Activated CD4-positive, CD25-positive, alpha-beta regulatory T cell treated with anti-CD3 and anti-CD28 coated beads, Interleukin-2, amount 50 U/mL, for 24 hours (primary cell): ENCODE measurements at regions not wholly inside any gene's neighbourhood (a gene's known extent, or its start where the extent isn't known, plus 50 kb on each side); places are given as distances from the start of the nearest gene placed in this dataset.
"Not testable (repeated sequence)": the region's sequence is repeated elsewhere in the genome, so short reads cannot be mapped to it uniquely, and the experiment has no call there.

Experiments
- ATAC-seq, 2 donors: fragments of 150-1000 bp; cut with Tn5 transposase; one replicate each; pipeline ENCODE4 v1.10.0; 2021; ENCODE audit warnings: mild to moderate bottlenecking in 1 of 2, moderate library complexity in 1 of 2

DNA sequence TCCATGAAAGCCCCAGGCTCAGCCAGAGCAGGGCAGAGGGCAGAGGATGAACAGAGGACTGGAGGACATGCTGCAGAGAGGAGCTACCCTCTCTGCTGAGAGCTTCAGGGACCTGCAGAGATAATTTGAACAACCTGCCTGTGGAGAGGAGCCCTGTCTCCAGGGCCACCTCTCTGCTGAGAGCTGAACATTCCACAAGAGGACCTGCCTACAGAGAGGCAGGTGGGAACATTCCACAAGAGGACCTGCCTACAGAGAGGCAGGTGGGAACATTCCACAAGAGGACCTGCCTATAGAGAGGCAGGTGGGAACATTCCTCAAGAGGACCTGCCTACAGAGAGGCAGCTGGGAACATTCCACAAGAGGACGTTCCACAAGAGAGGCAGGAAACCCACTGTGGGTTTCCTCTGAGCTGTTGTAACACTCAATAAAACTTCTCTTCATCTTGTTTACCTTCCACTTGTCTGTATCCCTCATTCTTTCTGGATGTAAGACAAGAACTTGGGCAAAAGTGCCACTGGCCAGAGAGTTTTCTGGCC, 551.9 kb upstream of the CA10 start:
- no peak for ATAC-seq

DNA sequence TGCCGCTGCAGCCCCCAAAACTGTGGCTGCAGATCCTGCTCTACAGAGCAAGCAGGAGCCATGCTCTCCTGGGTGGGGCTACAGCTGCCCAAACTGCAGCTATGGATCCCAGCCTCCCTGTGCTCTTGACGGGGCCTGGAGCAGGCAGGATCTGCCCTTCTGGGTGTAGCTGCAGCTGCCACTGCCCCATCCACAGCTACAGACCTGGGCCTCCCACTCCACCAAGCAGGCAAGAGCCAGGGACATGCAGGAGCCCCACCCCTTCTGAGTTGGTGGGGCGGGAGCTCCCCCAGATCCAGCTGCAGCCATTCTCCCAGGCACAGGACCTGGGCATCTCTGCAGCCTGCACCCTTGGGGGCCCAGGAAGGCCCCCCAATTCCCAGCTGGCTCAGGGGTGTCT, 551.2 kb upstream of the CA10 start:
- ATAC-seq: no peak

DNA sequence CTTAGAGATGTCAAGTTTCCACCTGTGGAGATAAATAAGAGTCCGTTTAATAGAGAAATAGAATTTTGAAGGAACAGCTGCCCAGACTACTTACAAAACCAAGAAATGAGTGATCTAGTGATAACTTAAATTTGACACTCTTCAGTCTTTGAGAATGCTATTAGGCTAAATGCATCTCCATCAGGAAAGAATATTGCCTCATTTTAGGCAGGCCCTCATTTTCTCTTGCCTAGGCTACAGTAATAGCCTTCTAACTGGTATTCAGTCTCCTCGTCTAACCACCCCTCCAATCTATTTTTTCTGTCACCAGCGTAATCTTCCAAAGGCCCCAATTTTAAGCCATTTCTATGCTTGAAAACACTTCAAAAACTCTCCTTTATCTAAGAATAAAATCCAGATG, 537.8 kb upstream of the CA10 start:
- no peak for ATAC-seq

DNA sequence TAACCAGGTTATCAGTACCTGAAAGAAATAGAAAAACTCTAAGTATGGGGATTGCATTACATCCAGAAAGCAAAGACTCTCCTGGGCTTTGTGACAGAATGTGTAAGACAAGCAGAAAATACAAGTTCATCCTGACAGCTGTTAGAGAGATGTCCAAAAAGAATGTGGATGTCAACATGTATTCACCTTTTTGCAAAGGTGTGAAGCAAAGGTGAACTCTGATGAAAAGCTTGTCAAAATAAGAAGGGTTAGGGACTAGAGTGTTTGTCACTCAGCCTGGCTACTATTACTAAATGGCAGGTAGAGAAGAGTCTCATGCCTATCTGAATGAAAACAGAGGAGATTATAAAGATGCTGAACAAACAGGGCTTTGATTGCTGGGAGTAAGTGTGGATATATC, 527.6 kb upstream of the CA10 start:
- no peak for ATAC-seq

DNA sequence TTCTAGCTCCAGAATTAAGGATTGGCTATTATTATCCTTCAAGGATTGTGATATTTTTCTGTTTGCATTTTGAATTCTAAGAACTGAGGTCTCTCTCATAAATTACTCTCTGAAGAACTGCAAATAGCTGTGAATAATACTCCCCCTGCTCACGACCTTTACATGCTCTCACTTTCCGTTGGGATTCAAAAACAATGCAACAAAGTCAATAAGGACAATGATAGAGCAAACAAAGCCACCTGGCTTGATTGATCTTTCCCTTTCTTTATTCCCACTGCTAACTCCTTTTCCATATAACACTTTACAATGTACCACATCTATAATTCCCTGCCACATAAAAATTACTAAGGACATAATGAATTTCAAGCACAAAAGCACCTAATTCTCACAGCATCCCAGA, 523.0 kb upstream of the CA10 start:
- ATAC-seq: no peak

DNA sequence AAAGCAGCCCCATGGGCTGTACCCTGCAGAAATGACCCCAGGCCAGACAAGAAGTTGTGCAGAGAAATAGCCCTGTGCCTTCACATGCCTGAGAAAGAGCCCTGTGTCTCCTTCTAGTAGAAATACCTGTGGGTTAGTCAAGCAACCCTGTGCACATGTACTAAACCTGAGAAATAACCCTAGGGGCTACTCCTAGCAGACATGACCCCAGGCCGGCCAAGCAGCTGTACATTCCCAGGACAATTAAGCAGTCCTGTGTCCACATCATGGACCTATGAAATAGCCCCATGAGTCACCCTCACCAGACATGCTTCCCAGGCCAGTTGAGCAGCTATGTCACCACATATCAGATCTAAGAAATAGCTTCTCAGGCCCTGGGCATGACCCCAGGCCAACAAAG, 519.7 kb upstream of the CA10 start:
- no peak for ATAC-seq

DNA sequence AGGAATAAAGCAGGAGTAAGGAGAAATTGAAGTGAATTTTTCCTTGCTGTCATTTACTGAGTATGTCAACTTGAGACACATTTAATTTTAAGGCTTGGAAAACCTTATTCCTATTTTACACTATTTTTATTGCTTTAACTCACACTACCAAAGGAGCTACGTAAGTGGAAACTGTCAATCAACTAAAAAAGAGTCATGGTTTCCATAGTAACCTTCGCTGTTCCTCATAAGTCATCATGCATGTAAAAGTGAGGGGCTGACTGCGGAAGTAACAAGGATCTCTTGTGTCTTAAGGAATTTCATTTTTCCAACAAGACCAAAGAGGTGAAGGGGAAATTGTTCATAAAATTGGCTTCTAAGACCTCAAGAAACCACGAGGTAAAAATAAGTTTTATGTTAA, 516.2 kb upstream of the CA10 start:
- ATAC-seq: no peak

DNA sequence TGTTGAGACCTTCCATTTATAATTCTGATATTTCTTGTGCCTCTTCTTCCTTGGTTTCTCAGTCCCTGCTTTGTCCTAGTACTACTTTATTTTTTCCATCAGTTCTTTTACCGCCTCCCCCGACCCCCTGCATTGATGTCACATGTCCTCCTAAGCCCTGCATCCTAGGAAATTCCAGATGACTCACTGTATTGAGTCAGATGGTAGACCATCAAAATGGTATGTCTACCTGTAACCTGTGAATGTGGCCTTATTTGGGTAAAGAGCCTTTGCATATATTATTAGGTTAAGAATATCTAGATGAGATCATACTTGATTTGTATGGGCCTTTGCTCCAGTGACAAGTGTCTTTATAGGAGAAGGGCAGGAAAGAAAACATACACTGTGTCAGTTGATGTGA, 515.3 kb upstream of the CA10 start:
- no peak for ATAC-seq

DNA sequence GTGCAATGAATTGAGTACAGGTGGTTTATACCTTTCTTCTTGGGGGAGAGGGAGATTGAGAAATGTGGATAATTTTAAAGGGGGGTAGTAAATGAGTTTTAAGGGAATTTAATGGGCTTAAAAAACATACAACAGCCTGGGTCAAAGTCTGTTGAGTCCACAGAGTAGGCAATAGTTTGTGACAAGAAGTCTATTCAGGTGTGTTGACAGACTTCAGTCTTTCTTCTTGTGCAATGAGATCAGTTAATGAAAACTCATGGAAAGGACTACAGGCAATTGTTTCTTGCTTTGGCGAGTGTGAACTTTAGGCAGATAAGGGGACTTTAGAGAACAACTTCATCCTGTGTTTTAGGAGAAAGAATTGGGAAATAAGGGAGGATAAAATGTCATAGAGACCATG, 507.8 kb upstream of the CA10 start:
- ATAC-seq: no peak

DNA sequence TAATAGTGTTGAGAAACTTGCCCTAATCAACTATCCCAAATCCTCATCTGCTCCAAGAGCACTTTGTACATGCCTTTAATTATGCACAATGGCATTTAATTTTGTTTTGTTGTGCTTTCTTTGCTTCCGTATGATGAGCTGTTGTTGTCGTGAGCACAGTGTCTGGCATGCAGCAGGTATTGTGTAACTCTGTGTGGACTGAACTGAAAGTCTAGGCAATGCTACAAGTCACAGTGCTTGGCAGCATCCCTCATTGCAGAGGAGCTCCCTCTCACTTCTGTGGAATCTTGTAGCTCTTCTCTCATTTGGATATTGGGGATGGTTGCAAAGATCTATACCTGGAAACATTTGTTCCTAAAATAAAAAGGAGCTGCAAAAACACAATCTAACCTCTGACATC, 502.2 kb upstream of the CA10 start:
- ATAC-seq: no peak

DNA sequence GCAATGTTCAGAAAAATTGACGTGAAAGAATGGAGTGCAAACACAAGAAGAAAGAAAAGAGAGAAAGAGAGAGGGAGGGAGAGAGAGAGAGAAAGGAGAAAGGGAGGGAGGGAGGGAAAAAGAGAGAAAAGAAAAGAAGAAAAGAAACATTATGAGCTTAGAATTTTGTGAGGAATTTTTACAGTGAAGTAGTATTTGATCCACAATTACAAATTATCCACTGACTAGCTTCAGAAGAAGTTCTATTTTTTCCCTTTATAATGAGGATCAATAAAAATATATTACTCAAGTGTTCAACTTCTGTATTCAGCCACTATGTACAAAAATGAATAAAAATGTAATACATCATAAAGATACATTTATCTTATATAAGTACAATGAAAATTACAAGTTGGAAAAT, 494.5 kb upstream of the CA10 start:
- no peak for ATAC-seq

DNA sequence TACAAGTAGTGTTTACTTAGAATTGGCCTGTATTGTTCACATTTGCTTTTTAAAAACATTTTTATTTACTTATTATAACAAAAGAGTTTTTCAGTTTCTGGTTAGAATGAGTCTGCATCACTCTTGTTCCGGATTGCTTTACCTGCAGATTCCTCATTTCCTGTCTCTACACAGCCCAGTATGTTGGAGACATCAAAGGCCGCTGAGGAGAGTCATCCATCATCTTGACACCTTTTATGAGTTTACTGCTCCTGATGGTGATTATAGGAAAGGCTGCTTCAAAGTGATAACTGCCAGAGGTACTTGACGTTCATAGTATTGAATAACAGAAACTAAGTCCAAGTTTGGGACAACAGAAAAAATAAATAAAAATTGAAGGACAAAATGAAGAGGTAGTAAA, 490.5 kb upstream of the CA10 start:
- ATAC-seq: no peak

DNA sequence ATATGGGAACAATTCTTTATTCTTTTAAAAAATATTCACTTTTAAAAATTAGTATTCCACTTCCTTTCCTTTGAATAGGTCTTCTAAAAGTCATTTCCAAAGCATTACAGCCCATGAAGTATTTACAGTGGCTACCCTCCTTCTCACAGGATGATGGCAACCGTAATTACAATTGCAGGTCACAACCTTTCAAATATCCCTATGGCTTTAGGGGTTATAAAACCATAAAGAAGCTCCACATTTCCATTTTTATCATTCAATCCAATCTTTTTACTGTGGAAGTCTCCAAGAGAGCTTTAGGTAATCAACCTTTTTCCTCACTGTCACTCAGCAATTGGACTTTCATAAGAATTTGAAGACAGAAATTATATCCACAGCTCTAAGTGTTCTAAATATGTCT, 488.9 kb upstream of the CA10 start:
- ATAC-seq: no peak

DNA sequence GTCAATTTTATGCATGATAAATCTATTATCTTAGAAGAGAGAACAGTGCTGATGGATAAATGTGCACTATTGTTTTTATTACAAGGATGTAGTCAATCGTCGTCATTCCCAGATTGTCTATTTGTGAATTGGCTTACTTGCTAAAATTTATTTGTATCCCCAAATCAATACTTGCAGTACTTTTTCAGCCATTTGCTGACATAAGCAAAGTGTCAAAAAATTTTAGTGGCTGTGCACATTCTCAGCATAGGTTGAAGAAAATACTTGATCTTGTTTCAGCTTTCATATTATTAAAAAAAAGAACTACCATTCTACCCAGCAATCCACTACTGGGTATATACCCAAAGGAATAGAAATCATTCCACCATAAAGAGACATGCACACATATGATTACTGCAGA, 477.9 kb upstream of the CA10 start:
- ATAC-seq: no peak

DNA sequence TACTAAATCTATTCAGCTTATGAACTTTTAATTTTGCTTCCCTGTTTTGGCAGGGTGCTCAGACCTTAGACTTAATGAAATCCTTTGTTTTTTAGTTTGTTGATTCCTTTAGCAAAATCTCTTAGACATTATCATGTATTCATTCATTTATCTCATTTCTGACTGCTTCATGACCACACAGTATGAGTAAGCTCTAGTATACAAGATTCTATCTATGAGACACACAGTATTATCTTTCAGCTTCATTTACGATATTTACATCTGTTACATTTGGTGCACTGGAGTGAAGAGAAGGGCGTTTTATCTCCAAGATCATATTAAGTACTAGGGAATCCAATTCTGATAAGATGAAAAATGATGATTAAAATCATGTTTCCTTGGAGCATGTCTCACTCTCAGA, 448.1 kb upstream of the CA10 start:
- ATAC-seq: no peak

DNA sequence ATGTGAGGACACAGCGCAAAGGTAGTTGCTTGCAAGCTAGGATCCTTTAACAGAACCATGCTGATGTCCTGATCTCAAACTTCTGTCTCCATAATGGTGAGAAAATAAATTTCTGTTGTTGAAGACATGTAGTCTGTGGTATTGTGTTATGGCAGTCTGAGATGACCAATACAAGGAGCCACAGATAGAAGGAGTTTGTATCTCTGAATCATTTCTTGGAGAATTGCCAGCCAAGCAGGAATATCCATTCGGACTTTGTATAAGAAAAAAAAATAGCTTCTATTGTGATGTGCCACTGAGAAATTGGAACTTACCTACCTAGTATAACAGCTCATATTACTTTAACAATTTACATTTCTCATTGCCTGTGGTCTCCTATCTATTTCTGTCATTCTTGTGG, 447.6 kb upstream of the CA10 start:
- ATAC-seq: no peak

DNA sequence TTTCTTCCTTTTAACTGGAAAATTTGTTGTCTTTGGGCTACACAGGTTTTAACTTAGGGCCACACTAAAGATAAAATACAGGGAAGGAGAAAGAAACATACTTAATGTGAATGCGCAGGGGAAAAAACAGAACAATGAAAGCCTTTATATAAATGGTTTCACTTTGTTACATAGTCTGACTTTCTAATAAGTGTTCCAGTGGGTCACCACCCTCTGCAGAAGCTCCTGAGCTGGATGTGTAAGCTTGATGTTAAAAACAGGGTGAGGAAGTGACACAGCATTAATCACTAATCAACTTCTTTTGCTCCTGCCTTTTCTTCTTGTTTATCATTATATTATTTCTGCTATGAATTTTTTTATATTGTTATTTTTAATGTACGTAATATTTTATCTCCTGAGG, 445.6 kb upstream of the CA10 start:
- ATAC-seq: no peak

DNA sequence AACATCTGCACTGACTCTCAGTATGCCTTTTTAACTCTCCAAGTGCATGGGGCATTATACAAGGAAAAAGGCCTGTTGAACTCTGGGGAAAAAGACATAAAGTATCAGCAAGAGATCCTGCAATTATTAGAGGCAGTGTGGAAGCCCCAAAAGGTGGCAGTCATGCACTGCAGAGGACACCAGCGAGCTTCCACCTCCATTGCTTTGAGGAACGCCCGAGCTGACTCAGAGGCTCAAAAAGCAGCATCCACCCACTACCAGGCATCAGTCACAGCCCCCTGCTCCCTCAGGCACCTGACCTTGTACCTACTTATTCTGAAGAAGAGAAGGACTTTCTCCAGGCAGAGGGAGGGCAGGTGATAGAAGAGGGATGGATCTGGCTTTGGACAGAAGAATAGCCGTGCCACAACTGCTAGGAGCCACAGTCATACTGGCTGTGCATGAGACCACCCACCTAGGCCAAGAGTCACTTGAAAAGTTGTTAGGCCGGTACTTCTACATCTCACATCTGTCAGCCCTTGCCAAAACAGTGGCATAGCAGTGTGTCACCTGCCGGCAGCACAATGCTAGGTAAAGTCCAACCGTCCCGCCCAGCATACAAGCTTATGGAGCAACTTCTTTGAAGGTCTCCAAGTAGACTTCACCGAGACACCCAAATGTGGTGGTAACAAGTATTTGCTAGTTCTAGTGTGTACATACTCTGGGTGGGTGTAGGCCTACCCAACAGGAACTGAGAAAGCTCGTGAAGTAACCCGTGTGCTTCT, 439.1 kb upstream of the CA10 start:
- ATAC-seq: not testable (repeated sequence)

DNA sequence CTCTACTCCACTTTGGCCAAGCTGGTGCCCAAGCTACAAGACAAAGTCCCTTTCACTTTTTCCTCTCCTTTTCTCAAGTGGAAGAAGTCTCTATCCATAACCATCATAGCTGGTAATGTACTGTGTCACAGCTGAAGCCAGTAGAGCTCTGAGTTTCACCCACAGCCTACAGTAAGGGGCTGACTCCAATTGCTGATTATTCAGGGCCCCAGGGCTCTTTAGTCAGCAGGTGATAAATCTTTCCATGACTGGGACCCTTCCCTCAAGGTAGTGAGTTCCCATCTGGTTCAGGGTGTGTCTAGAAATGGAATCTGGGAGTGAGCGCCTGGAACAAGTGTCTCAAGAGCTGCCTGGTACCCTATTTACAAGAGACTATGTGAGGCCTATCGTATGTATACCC, 436.0 kb upstream of the CA10 start:
- no peak for ATAC-seq

DNA sequence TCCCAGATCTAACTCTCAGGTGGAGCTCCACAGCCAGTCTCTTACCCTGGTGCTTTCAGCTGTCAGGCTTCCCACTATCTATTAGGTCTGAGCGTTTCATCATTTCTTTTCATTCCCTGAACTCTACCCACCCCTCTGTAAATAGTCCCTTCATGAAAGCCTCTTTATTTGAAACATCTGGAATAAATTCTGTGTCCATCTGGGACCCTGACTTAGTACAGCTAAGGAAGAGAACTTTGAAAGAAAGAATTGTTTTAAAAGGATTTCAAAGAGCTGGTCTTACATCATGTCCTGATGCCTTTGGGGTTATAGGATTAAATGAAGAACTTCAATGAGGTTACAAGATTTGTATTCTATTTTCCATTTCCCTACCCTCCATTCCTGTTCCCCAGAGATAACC, 388.5 kb upstream of the CA10 start:
- ATAC-seq: no peak

DNA sequence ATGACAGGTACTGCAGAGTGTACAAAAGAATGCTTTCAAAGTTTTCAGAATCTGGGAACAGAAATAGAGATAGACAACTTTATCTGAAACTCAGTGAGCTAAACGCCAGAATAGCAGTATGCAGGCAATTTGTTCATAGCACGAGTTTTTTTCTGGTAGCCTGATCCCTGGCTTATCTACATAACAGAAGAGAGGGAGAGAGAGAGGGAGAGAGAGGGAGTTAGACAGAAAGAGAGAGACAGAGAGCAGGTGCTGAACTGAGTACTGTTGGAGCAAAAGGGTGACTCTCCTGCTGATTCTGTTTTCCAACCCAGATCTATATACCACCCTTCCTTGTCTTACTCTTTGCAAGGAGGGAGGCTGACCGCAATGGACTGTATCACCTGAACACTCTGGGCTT, 388.0 kb upstream of the CA10 start:
- ATAC-seq: no peak

DNA sequence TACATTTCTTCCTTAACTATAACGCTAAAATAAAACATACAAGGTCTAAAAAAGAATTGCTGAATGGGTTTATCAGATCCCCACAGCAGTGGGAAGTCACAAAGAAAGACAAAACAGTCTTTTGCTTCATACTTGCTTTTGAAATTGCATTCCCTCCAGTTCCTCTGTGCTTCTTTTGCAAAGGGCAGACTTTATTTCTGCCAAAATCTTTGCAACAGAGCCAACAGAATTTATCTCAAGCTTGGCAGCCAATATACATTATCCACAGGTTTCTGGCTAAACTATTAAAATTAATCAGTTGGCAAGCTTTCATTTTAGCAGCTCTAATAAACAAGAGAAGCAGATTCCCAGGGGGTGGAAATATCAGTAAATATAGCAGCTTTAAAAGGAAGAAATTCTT, 378.9 kb upstream of the CA10 start:
- no peak for ATAC-seq

DNA sequence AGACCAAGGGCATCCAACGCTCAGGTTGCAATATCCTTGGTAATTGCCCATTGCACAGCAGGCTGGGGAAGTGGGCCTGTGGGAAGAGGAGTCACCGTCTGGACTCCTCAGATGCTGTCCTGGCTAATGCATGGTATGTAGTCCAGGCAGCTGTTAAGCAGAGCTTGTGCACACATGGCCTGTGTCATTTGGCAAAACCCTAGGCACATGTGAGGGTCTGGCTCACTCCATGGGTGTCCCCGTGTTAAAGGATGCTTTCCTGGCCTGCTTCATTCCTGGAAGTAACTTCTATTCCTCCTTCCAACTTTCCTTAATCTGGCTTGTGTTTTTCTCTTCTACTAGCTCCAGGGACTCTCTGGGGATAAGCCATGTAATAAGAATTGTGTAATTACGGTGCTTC, 378.0 kb upstream of the CA10 start:
- no peak for ATAC-seq

DNA sequence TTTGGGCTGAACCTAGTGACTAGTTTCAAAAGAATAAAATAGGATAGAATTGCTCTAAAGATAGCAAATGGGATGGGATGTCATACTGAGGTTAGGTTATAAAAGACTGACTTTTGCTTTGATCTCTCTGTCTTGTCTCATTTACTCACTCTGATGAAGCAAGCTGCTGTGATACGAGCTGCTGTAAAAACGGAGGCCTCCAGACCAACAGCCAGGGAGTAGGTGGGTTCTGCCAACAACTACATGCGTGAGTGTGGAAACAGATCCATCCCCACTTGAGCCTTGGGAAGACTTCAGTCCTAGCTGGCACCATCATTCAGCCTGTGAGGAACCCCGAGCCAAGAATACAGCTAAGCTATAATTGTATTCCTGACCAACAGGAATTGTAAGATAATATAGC, 373.9 kb upstream of the CA10 start:
- ATAC-seq: no peak

DNA sequence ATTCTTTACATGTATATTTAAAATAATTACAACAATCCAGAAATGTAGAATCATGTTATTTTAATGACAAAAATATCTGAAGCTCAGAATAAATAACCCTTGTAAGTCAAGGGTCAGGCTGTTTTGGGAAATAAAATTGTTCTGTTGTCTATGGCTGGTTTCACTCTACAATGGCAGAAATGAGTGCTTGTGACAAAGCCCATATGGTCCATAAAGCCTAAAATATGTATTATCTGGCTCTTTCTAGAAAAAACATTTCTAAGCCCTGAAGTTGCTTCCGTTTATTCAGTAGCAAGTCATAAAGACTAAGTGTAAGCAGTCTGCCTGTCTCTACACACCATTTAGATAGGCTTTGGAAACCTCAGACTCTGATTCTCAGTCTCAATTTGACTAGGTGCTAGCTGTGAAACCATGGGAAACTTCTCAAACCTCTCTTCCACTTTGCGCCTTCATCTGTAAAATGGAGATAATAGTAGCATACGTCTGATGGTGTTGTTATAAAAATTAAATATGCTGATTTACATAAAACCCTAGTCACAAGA, 365.7 kb upstream of the CA10 start:
- no peak for ATAC-seq
